ENCODE measurements at regions not wholly inside any gene's neighbourhood (a gene's known extent, or its start where the extent isn't known, plus 50 kb on each side); places are given as distances from the start of the nearest gene placed in this dataset.
A peak's percentile ranks its signal among the peaks of the same experiment; 100 is the strongest.
"Not testable (repeated sequence)": the region's sequence is repeated elsewhere in the genome, so short reads cannot be mapped to it uniquely, and the experiment has no call there.

GRCh38 chr12:46983393-46983793 lies 96.0 kb upstream of the PCED1B start:
- H3K4me3 ChIP-seq (ENCODE audit: low read depth, low read length): no peak overlapping the region
- TF ChIP-seq CTCF (IDR thresholded peaks at IDR 0.05; ENCODE audit: low read depth, low read length, missing control alignments): no peak
- in situ Hi-C loops (cut with HindIII; ENCODE audit: low sequenced_read_pairs): no loop called here
- DNase-seq (ENCODE audit: low read depth): no peak

GRCh38 chr12:46983959-46984841 lies 95.2 kb upstream of the PCED1B start:
- peak; percentile 95 for TF ChIP-seq CTCF (IDR thresholded peaks at IDR 0.05; ENCODE audit: low read depth, low read length, missing control alignments)
- H3K4me3 ChIP-seq (ENCODE audit: low read depth, low read length): no peak overlapping the region
- in situ Hi-C loops (cut with HindIII; ENCODE audit: low sequenced_read_pairs): no loop called here
- peak; percentile 31 for DNase-seq (ENCODE audit: low read depth)

GRCh38 chr12:46985816-46986215 lies 93.6 kb upstream of the PCED1B start:
- in situ Hi-C loops (cut with HindIII; ENCODE audit: low sequenced_read_pairs): no loop called here

GRCh38 chr12:46988122-46988521 lies 91.3 kb upstream of the PCED1B start:
- H3K4me3 ChIP-seq (ENCODE audit: low read depth, low read length); in situ Hi-C loops (cut with HindIII; ENCODE audit: low sequenced_read_pairs); DNase-seq (ENCODE audit: low read depth): not testable (repeated sequence)

More at GRCh38 chr12:46985816-46986215, 93.6 kb upstream of the PCED1B start:
- no peak overlapping the region for H3K4me3 ChIP-seq (ENCODE audit: low read depth, low read length)
- no peak for TF ChIP-seq CTCF (IDR thresholded peaks at IDR 0.05; ENCODE audit: low read depth, low read length, missing control alignments)
- no peak for DNase-seq (ENCODE audit: low read depth)

- no peak for DNase-seq (ENCODE audit: low read depth)
- no peak for TF ChIP-seq CTCF (IDR thresholded peaks at IDR 0.05; ENCODE audit: low read depth, low read length, missing control alignments)
- in situ Hi-C loops (cut with HindIII; ENCODE audit: low sequenced_read_pairs): no loop called here
- H3K4me3 ChIP-seq (ENCODE audit: low read depth, low read length): no peak overlapping the region
Measured at GRCh38 chr12:46990211-46990610, 89.2 kb upstream of the PCED1B start.

- H3K4me3 ChIP-seq (ENCODE audit: low read depth, low read length); in situ Hi-C loops (cut with HindIII; ENCODE audit: low sequenced_read_pairs); DNase-seq (ENCODE audit: low read depth): not testable (repeated sequence)
Measured at GRCh38 chr12:46992051-46992450, 87.4 kb upstream of the PCED1B start.

GRCh38 chr12:46998811-46999368 lies 80.5 kb upstream of the PCED1B start:
- peak; percentile 44 for DNase-seq (ENCODE audit: low read depth)
- H3K4me3 ChIP-seq (ENCODE audit: low read depth, low read length): no peak overlapping the region
- no peak for TF ChIP-seq CTCF (IDR thresholded peaks at IDR 0.05; ENCODE audit: low read depth, low read length, missing control alignments)
- in situ Hi-C loops (cut with HindIII; ENCODE audit: low sequenced_read_pairs): no loop called here
